A549 (cell line): ENCODE measurements at regions not wholly inside any gene's neighbourhood (a gene's known extent, or its start where the extent isn't known, plus 50 kb on each side); places are given as distances from the start of the nearest gene placed in this dataset.

Source experiments
- ATAC-seq, 2 experiments: fragments of 200-7000 bp in 1 of 2; fragments of >200 bp in 1 of 2; cut with Nextera tagmentation in 1 of 2; cut with Tn5 transposase in 1 of 2; 3 replicates each; pipeline versions ENCODE4 v1.8.0 to v1.9.1; 2018 to 2020; ENCODE audit warnings: mild to moderate bottlenecking in 1 of 2, moderate library complexity in 1 of 2
- CTCF ChIA-PET: fragments of 300-600 bp; sonication (Branson Sonifier 250); formaldehyde crosslinking; extraction: SDS; loops from one replicate; lab custom pipeline; 2021; ENCODE audit warnings: antibody characterized with exemption, inconsistent platforms; lab: Yijun Ruan, JAX
- POLR2A ChIA-PET: fragments of 350-600 bp; formaldehyde crosslinking; extraction: SDS; loops from one replicate; lab custom pipeline; 2021; ENCODE audit warnings: antibody characterized with exemption, inconsistent platforms; lab: Yijun Ruan, JAX
- DNase-seq, 2 experiments: peaks; one replicate each; pipeline versions ENCODE4 v3.0.0 to v3.0.0-alpha.2; 2011 to 2016; ENCODE audit warnings: low read depth in 1 of 2, low spot score in 1 of 2
- FAIRE-seq: peaks from 2 replicates; lab custom pipeline; 2011; peaks lifted over from hg19 to GRCh38; lab: Jason Lieb, UNC
- H3K27ac ChIP-seq, 2 experiments: fragments of >200 bp; sonication (Bioruptor Twin); formaldehyde crosslinking; 3 replicates each; pipeline ENCODE4 v1.5.1; 2016 to 2017
- H3K4me1 ChIP-seq: fragments of >200 bp; sonication (Bioruptor Twin); formaldehyde crosslinking; 3 replicates; pipeline ENCODE4 v1.6.1; 2016
- H3K4me2 ChIP-seq: fragments of >200 bp; sonication (Bioruptor Twin); formaldehyde crosslinking; 3 replicates; pipeline ENCODE4 v1.6.1; 2016
- H3K4me3 ChIP-seq: fragments of >200 bp; sonication (Bioruptor Twin); formaldehyde crosslinking; 3 replicates; pipeline ENCODE4 v1.5.1; 2016
- H3K9me3 ChIP-seq: fragments of >200 bp; sonication (Bioruptor Twin); formaldehyde crosslinking; 3 replicates; pipeline ENCODE4 v1.6.1; 2016
- CBX8 ChIP-seq: fragments of 200-600 bp; sonication (generic); IDR thresholded peaks from 2 replicates; pipeline ENCODE4 v1.6.1; 2016
- CEBPB ChIP-seq, 2 experiments: fragments of >200 bp in 1 of 2; sonication (Bioruptor Twin) in 1 of 2; formaldehyde crosslinking in 1 of 2; IDR thresholded peaks; 2 replicates each; pipeline ENCODE4 v1.6.1; 2012 to 2016
- CHD2 ChIP-seq: fragments of 150-350 bp; IDR thresholded peaks from 2 replicates; pipeline ENCODE4 v1.6.1; 2014; ENCODE audit warnings: low read length; ENCODE audit not compliant: partially characterized antibody
- CHD4 ChIP-seq: fragments of 200-600 bp; sonication (generic); IDR thresholded peaks from 2 replicates; pipeline ENCODE4 v1.6.1; 2016; ENCODE audit warnings: antibody characterized with exemption, mild to moderate bottlenecking, borderline replicate concordance
- CTCF ChIP-seq: fragments of >200 bp; sonication (Bioruptor Twin); formaldehyde crosslinking; IDR thresholded peaks from 3 replicates; pipeline ENCODE4 v1.5.1; 2016
- EHF ChIP-seq: fragments of 250-450 bp; sonication (Bioruptor Pico); IDR thresholded peaks from 2 replicates; pipeline ENCODE4 v1.5.0; 2020; ENCODE audit warnings: mild to moderate bottlenecking
- ELK1 ChIP-seq: fragments of 150-350 bp; IDR thresholded peaks from 2 replicates; pipeline ENCODE4 v1.6.1; 2014; ENCODE audit warnings: low read depth, mild to moderate bottlenecking, low read length
- ESRRA ChIP-seq: fragments of 150-350 bp; IDR thresholded peaks from 2 replicates; pipeline ENCODE4 v1.6.1; 2014; ENCODE audit warnings: mild to moderate bottlenecking, low read length, borderline replicate concordance
- FOSB ChIP-seq: fragments of 250-450 bp; sonication (Bioruptor Pico); IDR thresholded peaks from 2 replicates; pipeline ENCODE4 v1.5.0; 2020; ENCODE audit warnings: mild to moderate bottlenecking, moderate library complexity
- FOXS1 ChIP-seq: fragments of 250-450 bp; sonication (Bioruptor Pico); IDR thresholded peaks from 2 replicates; pipeline ENCODE4 v1.5.0; 2020; ENCODE audit warnings: mild to moderate bottlenecking, moderate library complexity
- HDAC2 ChIP-seq: fragments of 200-600 bp; sonication (generic); IDR thresholded peaks from 2 replicates; pipeline ENCODE4 v1.6.1; 2016
- HEYL ChIP-seq: fragments of 250-450 bp; sonication (Bioruptor Pico); IDR thresholded peaks from 2 replicates; pipeline ENCODE4 v1.8.0; 2021; ENCODE audit warnings: mild to moderate bottlenecking, moderate library complexity
- HOXA7 ChIP-seq: fragments of 250-450 bp; sonication (Bioruptor Pico); IDR thresholded peaks from 2 replicates; pipeline ENCODE4 v1.5.0; 2020; ENCODE audit warnings: mild to moderate bottlenecking, moderate library complexity
- HOXB5 ChIP-seq: fragments of 250-450 bp; sonication (Bioruptor Pico); IDR thresholded peaks from 2 replicates; pipeline ENCODE4 v1.5.0; 2020; ENCODE audit warnings: mild to moderate bottlenecking, moderate library complexity
- KDM5A ChIP-seq: fragments of 200-600 bp; sonication (generic); IDR thresholded peaks from 2 replicates; pipeline ENCODE4 v1.6.1; 2016; ENCODE audit warnings: antibody characterized with exemption, mild to moderate bottlenecking
- MAX ChIP-seq: IDR thresholded peaks from 2 replicates; pipeline ENCODE4 v1.6.1; 2012
- MYC ChIP-seq: IDR thresholded peaks from 2 replicates; pipeline ENCODE4 v1.6.1; 2012; ENCODE audit warnings: mild to moderate bottlenecking, inconsistent platforms, low read length, improper control_type of control experiment, borderline replicate concordance
- NFE2L2 ChIP-seq: fragments of 150-350 bp; conservative IDR thresholded peaks from 2 replicates; pipeline ENCODE4 v1.6.1; 2014; ENCODE audit warnings: low read length
- NPAS2 ChIP-seq: fragments of 250-450 bp; sonication (Bioruptor Pico); IDR thresholded peaks from 2 replicates; pipeline ENCODE4 v1.8.0; 2022; ENCODE audit warnings: mild to moderate bottlenecking, moderate library complexity, borderline replicate concordance
- NR3C1 ChIP-seq: fragments of >200 bp; sonication (Bioruptor Twin); formaldehyde crosslinking; IDR thresholded peaks from 3 replicates; pipeline ENCODE4 v1.6.1; 2017
- PHF8 ChIP-seq: fragments of 200-600 bp; sonication (generic); IDR thresholded peaks from 2 replicates; pipeline ENCODE4 v1.6.1; 2016; ENCODE audit warnings: low read depth, mild to moderate bottlenecking, antibody characterized with exemption, moderate library complexity, borderline replicate concordance
- POLR2A ChIP-seq: IDR thresholded peaks from 2 replicates; pipeline ENCODE4 v1.6.1; 2012; ENCODE audit warnings: mild to moderate bottlenecking, low read length
- REST ChIP-seq: fragments of 200-600 bp; sonication (generic); IDR thresholded peaks from 2 replicates; pipeline ENCODE4 v1.6.1; 2016; ENCODE audit warnings: antibody characterized with exemption, mild to moderate bottlenecking, moderate library complexity
- RFX5 ChIP-seq: fragments of 450-650 bp; IDR thresholded peaks from 2 replicates; pipeline ENCODE4 v1.7.1; 2014; ENCODE audit warnings: antibody characterized with exemption, mild to moderate bottlenecking, moderate library complexity
- SMC3 ChIP-seq: fragments of >200 bp; sonication (Bioruptor Twin); formaldehyde crosslinking; IDR thresholded peaks from 3 replicates; pipeline ENCODE4 v1.6.1; 2018; ENCODE audit warnings: inconsistent platforms
- TP53 ChIP-seq: fragments of 250-450 bp; sonication (Bioruptor Pico); IDR thresholded peaks from 2 replicates; pipeline ENCODE4 v1.5.0; 2021; ENCODE audit warnings: mild to moderate bottlenecking, moderate library complexity
- ZFP36 ChIP-seq: fragments of 450-650 bp; IDR thresholded peaks from 2 replicates; pipeline ENCODE4 v1.6.1; 2014; ENCODE audit warnings: borderline replicate concordance; ENCODE audit not compliant: partially characterized antibody
- ZNF302 ChIP-seq: fragments of 250-450 bp; sonication (Bioruptor Pico); IDR thresholded peaks from 2 replicates; pipeline ENCODE4 v1.9.0; 2021; ENCODE audit warnings: inconsistent platforms, mild to moderate bottlenecking, moderate library complexity
- ZSCAN20 ChIP-seq: fragments of 250-450 bp; sonication (Bioruptor Pico); IDR thresholded peaks from 2 replicates; pipeline ENCODE4 v1.8.0; 2022; ENCODE audit warnings: mild to moderate bottlenecking, moderate library complexity
- WGBS: methylation state at CpG from one replicate; pipeline ENCODE4 v1.1.6; 2017; ENCODE audit errors: missing lambda C conversion rate; 5-methylcytosine and 5-hydroxymethylcytosine counted together

- TF ChIP-seq TP53 (CRISPR knock-in tag): no peak
- no peak for TF ChIP-seq CBX8
- no peak for TF ChIP-seq NPAS2 (CRISPR knock-in tag)
- TF ChIP-seq RFX5: no peak
- TF ChIP-seq HEYL (CRISPR knock-in tag): no peak
- TF ChIP-seq EHF (CRISPR knock-in tag): no peak
These were observed 139.1 kb downstream of the SLC17A6 start (continued) for GRCh38 chr11:22477312-22477711.

GRCh38 chr11:22476589-22476988 is 138.4 kb downstream of the SLC17A6 start:
- no peak for ATAC-seq

GRCh38 chr11:22474616-22475015 is 136.4 kb downstream of the SLC17A6 start:
- no peak for ATAC-seq
- 3% methylated on average over 4 of the region's 4 CpGs for WGBS
- Histone ChIP-seq H3K27ac (no peak overlapping the region), H3K9me3 (no peaks in the 10 kb centered on the region), H3K4me2 (no peak overlapping the region), H3K4me1 (no peaks in the 10 kb centered on the region), H3K4me3 (no peak overlapping the region)
- no peak for TF ChIP-seq POLR2A
- no peak for TF ChIP-seq HEYL (CRISPR knock-in tag)
- no peak for TF ChIP-seq ZFP36
- no peak for TF ChIP-seq ELK1
- TF ChIP-seq EHF (CRISPR knock-in tag): no peak
- no peak for FAIRE-seq
- ChIA-PET POLR2A (no interaction called here), CTCF (no interaction called here)
- DNase-seq: no peak

More at GRCh38 chr11:22476589-22476988, 138.4 kb downstream of the SLC17A6 start:
- Histone ChIP-seq H3K27ac (no peak overlapping the region), H3K4me2 (no peak overlapping the region), H3K4me3 (no peak overlapping the region), H3K4me1 (no peaks in the 10 kb centered on the region), H3K9me3 (no peaks in the 10 kb centered on the region)
- CTCF ChIA-PET: no interaction called here
- POLR2A ChIA-PET: no interaction called here
- 1% methylated on average over 3 of the region's 3 CpGs for WGBS
- no peak for FAIRE-seq
- no peak for TF ChIP-seq NR3C1
- no peak for TF ChIP-seq KDM5A
- TF ChIP-seq SMC3: no peak
- TF ChIP-seq HOXA7 (CRISPR knock-in tag): no peak
- no peak for TF ChIP-seq HEYL (CRISPR knock-in tag)
- TF ChIP-seq TP53 (CRISPR knock-in tag): no peak
- TF ChIP-seq CEBPB (IDR thresholded peaks at IDR 0.05): no peak
- TF ChIP-seq HOXB5 (CRISPR knock-in tag): no peak
- no peak for DNase-seq

- no peak overlapping the region for H3K4me3 ChIP-seq
- no peaks in the 10 kb centered on the region for H3K4me1 ChIP-seq
- ATAC-seq: no peak
- H3K4me2 ChIP-seq: no peak overlapping the region
- no peaks in the 10 kb centered on the region for H3K9me3 ChIP-seq
- no peak for FAIRE-seq
- CTCF ChIA-PET: no interaction called here
- TF ChIP-seq ZFP36: no peak
- no peak for TF ChIP-seq PHF8
- TF ChIP-seq REST: no peak
- TF ChIP-seq CTCF: no peak
- no peak for TF ChIP-seq ESRRA
- no peak for TF ChIP-seq MAX
- no peak for TF ChIP-seq FOSB (CRISPR knock-in tag)
- TF ChIP-seq ZNF302 (CRISPR knock-in tag): no peak
- no peak for TF ChIP-seq FOXS1 (CRISPR knock-in tag)
- no peak for TF ChIP-seq TP53 (CRISPR knock-in tag)
- TF ChIP-seq HEYL (CRISPR knock-in tag): no peak
- TF ChIP-seq HDAC2: no peak
- TF ChIP-seq NR3C1: no peak
- TF ChIP-seq CHD4: no peak
- no peak for TF ChIP-seq NFE2L2
- TF ChIP-seq CHD2: no peak
- TF ChIP-seq ZSCAN20 (CRISPR knock-in tag): no peak
- no peak for TF ChIP-seq MYC
- WGBS: 18% methylated on average over 1 of the region's 1 CpG
- DNase-seq: no peak
- POLR2A ChIA-PET: no interaction called here
- no peak overlapping the region for H3K27ac ChIP-seq
These were observed 135.4 kb downstream of the SLC17A6 start for GRCh38 chr11:22473586-22473985.
